Activated CD4-positive, alpha-beta T cell treated with anti-CD3 and anti-CD28 coated beads, Interleukin-2, amount 10 ng/mL, durations not matched to agents 7 days and 5 days (primary cell): ENCODE measurements at regions not wholly inside any gene's neighbourhood (a gene's known extent, or its start where the extent isn't known, plus 50 kb on each side); places are given as distances from the start of the nearest gene placed in this dataset.

Source experiments
- CTCF ChIA-PET: fragments of 350-600 bp; sonication (Branson Sonifier 250); formaldehyde crosslinking; loops from one replicate; lab custom pipeline; 2021; ENCODE audit warnings: antibody characterized with exemption; lab: Charles Lee
- POLR2A ChIA-PET: fragments of 350-600 bp; sonication (Branson Sonifier 250); formaldehyde crosslinking; loops from one replicate; lab custom pipeline; 2021; ENCODE audit warnings: antibody characterized with exemption; lab: Charles Lee
- DNase-seq: peaks from one replicate; pipeline ENCODE4 v3.0.0-alpha.2; 2020
- H3K27ac Mint-ChIP-seq: one replicate; pipeline ENCODE4 v1.8.0; 2021; ENCODE audit warnings: mild to moderate bottlenecking, moderate library complexity, mixed read lengths
- H3K27me3 Mint-ChIP-seq: one replicate; pipeline ENCODE4 v1.8.0; 2021; ENCODE audit warnings: mixed read lengths
- H3K36me3 Mint-ChIP-seq: one replicate; pipeline ENCODE4 v1.8.0; 2021; ENCODE audit warnings: low read depth, mixed read lengths
- H3K4me1 Mint-ChIP-seq: one replicate; pipeline ENCODE4 v1.8.0; 2021; ENCODE audit warnings: mixed read lengths
- H3K4me3 Mint-ChIP-seq: one replicate; pipeline ENCODE4 v1.8.0; 2021; ENCODE audit warnings: mild to moderate bottlenecking, moderate library complexity, mixed read lengths
- H3K9me3 Mint-ChIP-seq: one replicate; pipeline ENCODE4 v1.8.0; 2021; ENCODE audit warnings: mixed read lengths

GRCh38 chr6:150312844-150313584, 55.8 kb upstream of the IYD start:
- POLR2A ChIA-PET = no interaction called here
- Mint-ChIP-seq H3K4me3 (no peak overlapping the region), H3K4me1 (peaks cover 5% of the 10 kb centered on the region), H3K36me3 (no peaks in the 10 kb centered on the region), H3K9me3 (no peaks in the 10 kb centered on the region), H3K27ac (no peak overlapping the region), H3K27me3 (peaks cover 4% of the 10 kb centered on the region)
- CTCF ChIA-PET = no interaction called here
- DNase-seq = no peak

GRCh38 chr6:150313781-150314180, 55.0 kb upstream of the IYD start:
- Mint-ChIP-seq H3K27me3 (peaks cover 2% of the 10 kb centered on the region), H3K36me3 (no peaks in the 10 kb centered on the region), H3K9me3 (no peaks in the 10 kb centered on the region), H3K4me3 (no peak overlapping the region), H3K4me1 (peaks cover 5% of the 10 kb centered on the region), H3K27ac (no peak overlapping the region)
- POLR2A ChIA-PET = no interaction called here
- DNase-seq = no peak
- CTCF ChIA-PET = no interaction called here

GRCh38 chr6:150314230-150315188, 54.3 kb upstream of the IYD start:
- H3K4me1 Mint-ChIP-seq = peaks cover 5% of the 10 kb centered on the region
- no peaks in the 10 kb centered on the region for H3K36me3 Mint-ChIP-seq
- no peak overlapping the region for H3K4me3 Mint-ChIP-seq
- POLR2A ChIA-PET = no interaction called here
- no peak for DNase-seq
- no peaks in the 10 kb centered on the region for H3K9me3 Mint-ChIP-seq
- CTCF ChIA-PET = interaction anchor here (0.5 kb wide), 1 partner anchor 244 kb away, joined by 3 read pairs; no protein-coding TSS in a partner anchor
- H3K27ac Mint-ChIP-seq = no peak overlapping the region
- peaks cover 8% of the 10 kb centered on the region for H3K27me3 Mint-ChIP-seq

GRCh38 chr6:150315626-150316025, 53.2 kb upstream of the IYD start:
- Mint-ChIP-seq H3K36me3 (no peaks in the 10 kb centered on the region), H3K27me3 (peaks cover 8% of the 10 kb centered on the region), H3K4me1 (peaks cover 5% of the 10 kb centered on the region), H3K27ac (no peak overlapping the region), H3K4me3 (no peak overlapping the region), H3K9me3 (no peaks in the 10 kb centered on the region)
- POLR2A ChIA-PET = no interaction called here
- CTCF ChIA-PET = interaction anchor here (0.7 kb wide), 1 partner anchor 90 kb away, joined by 3 read pairs; no protein-coding TSS in a partner anchor
- DNase-seq = no peak

GRCh38 chr6:150316936-150317335, 51.9 kb upstream of the IYD start:
- POLR2A ChIA-PET = no interaction called here
- CTCF ChIA-PET = no interaction called here
- Mint-ChIP-seq H3K4me3 (no peak overlapping the region), H3K27me3 (peaks cover 8% of the 10 kb centered on the region), H3K9me3 (no peaks in the 10 kb centered on the region), H3K36me3 (no peaks in the 10 kb centered on the region), H3K27ac (no peak overlapping the region), H3K4me1 (no peaks in the 10 kb centered on the region)
- DNase-seq = no peak
